Mesodermal cell (in vitro differentiated cells): ENCODE measurements at regions not wholly inside any gene's neighbourhood (a gene's known extent, or its start where the extent isn't known, plus 50 kb on each side); places are given as distances from the start of the nearest gene placed in this dataset.

Experiments used
- H3K27ac ChIP-seq: 2 replicates; pipeline ENCODE4 v1.7.0; 2013; ENCODE audit warnings: mild to moderate bottlenecking, low read depth, low read length, moderate library complexity; ENCODE audit not compliant: severe bottlenecking
- H3K36me3 ChIP-seq: 2 replicates; pipeline ENCODE4 v1.7.1; 2013; ENCODE audit warnings: mild to moderate bottlenecking, low read length, moderate library complexity; ENCODE audit not compliant: control insufficient read depth, insufficient read depth
- H3K4me1 ChIP-seq: one replicate; pipeline ENCODE4 v1.7.1; 2013; ENCODE audit warnings: mild to moderate bottlenecking, low read length; ENCODE audit not compliant: insufficient read depth, control insufficient read depth, poor library complexity, severe bottlenecking
- H3K4me3 ChIP-seq: 2 replicates; pipeline ENCODE4 v1.7.0; 2013; ENCODE audit warnings: low read length, control low read depth, mild to moderate bottlenecking; ENCODE audit not compliant: insufficient read depth, poor library complexity, severe bottlenecking; ENCODE audit errors: extremely low read depth
- H3K9me3 ChIP-seq: 2 replicates; pipeline ENCODE4 v1.7.1; 2013; ENCODE audit warnings: mild to moderate bottlenecking, low read length, moderate library complexity; ENCODE audit not compliant: control insufficient read depth
- WGBS, 2 experiments: methylation state at CpG; one replicate each; pipeline ENCODE4 v1.1.5; 2013; ENCODE audit warnings: missing lambda C conversion rate in 2 of 2; ENCODE audit not compliant: insufficient coverage in 2 of 2; 5-methylcytosine and 5-hydroxymethylcytosine counted together

DNA sequence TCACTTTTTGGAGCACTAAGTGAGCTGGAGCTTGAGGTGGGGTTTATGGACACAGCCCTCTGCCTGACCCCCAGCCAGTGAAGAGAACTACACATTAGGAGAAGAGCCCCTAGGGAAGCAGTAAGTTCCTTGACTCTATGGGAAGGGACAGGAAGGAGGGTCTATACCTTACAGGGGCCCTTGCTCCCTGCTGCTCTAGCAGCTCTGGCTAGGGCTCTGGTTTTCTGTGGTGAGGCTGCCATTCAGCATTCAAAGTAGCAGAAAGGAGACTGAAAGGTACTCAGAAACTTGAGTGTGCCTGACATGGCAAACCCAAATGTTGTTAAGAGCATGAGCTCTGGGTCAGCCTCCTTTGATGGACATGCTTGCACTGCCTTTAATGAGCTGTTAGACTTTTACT is 144.0 kb upstream of the KIT start:
- Histone ChIP-seq H3K4me1 (peaks cover 11% of the 10 kb centered on the region), H3K9me3 (no peaks in the 10 kb centered on the region), H3K27ac (no peak overlapping the region), H3K4me3 (no peak overlapping the region), H3K36me3 (no peaks in the 10 kb centered on the region)

GRCh38 chr4:54516556-54517215 is 141.1 kb upstream of the KIT start:
- H3K36me3 ChIP-seq = no peaks in the 10 kb centered on the region
- 86 to 90% methylated on average over 3 of the region's 4 CpGs for WGBS, 2 experiments
- peaks cover 11% of the 10 kb centered on the region for H3K4me1 ChIP-seq
- no peak overlapping the region for H3K4me3 ChIP-seq
- no peaks in the 10 kb centered on the region for H3K9me3 ChIP-seq
- no peak overlapping the region for H3K27ac ChIP-seq

DNA sequence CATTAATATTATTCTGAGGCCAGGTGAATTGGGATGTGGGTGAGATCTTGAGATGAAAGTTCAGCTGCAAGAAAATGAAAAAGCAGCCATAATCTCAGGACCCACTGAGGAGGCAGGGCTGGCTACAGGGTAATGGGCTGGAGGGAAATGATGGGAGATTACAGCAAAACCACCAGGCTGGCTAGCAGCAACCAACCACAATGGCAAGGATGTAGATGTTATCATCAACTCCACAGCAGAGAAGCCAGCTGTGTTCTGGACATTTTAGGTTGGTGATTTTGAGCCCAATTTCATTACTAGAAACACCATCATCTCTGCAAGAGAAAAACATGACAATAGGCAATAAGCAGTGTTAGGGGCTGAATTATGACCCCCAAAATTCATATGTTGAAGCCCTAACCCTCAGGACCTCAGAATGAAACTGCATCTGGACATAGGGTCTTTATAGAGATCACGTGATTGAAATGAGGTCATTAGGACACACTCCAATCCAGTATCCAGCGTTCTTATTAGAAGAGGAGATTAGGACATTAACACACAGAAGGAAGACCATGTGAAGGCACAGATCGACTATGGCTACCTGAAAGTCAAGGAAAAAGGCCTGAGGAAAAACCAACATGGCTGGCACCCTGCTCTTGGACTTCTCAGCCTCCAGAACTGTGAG is 139.8 kb upstream of the KIT start:
- Histone ChIP-seq H3K27ac (no peak overlapping the region), H3K4me3 (no peak overlapping the region), H3K4me1 (peaks cover 8% of the 10 kb centered on the region), H3K36me3 (no peaks in the 10 kb centered on the region), H3K9me3 (peaks cover 2% of the 10 kb centered on the region)
- WGBS, 2 experiments = 81 to 93% methylated on average over 2 of the region's 3 CpGs

DNA sequence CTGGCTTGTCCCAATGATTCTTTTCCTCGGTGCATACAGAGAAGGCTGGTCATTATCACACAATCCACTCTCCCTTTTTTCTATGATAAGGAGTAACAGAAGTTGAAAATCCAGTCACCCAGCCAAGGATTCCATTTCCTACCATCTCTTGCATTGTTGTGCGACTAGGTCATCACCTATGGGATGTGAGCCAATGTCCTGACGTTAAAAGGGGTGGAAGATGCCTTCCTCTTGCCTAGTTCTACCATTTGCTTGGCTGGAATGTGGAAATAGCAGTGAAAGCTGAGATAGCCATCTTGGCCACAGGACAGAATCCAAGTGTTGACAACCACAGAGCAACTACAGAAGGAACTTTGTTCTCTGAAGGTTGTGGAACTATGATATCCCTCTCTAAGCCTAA is 132.2 kb upstream of the KIT start:
- Histone ChIP-seq H3K36me3 (no peaks in the 10 kb centered on the region), H3K9me3 (peaks cover 5% of the 10 kb centered on the region), H3K4me1 (peaks cover 14% of the 10 kb centered on the region), H3K4me3 (no peak overlapping the region), H3K27ac (peak overlapping the region; percentile 50)
- WGBS, 2 experiments = no CpG with 5 or more reads among the region's 3 CpGs

DNA sequence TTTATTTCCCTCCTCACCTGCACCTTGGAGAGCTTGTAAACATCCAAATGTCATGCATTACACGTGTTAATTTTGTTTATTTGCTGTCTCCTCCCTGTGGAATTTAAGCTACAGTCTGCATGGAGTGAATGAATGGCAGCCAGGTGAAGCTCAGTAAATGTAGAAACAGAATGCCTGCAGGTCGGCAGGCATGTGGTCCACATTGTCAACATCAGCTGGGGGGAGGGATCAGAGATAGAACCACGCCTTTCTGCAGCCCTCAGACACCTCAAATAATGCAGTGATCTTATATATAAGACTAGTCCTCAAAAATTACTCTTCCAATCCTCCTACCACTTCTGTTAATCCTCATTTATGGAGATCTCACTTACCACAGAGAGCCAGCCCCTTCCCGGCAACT is 131.2 kb upstream of the KIT start:
- peaks cover 5% of the 10 kb centered on the region for H3K9me3 ChIP-seq
- H3K27ac ChIP-seq = no peak overlapping the region
- H3K4me3 ChIP-seq = no peak overlapping the region
- H3K4me1 ChIP-seq = peaks cover 14% of the 10 kb centered on the region
- 56 to 69% methylated on average over 1 to 2 of the region's 4 CpGs for WGBS, 2 experiments
- no peaks in the 10 kb centered on the region for H3K36me3 ChIP-seq

- Histone ChIP-seq H3K27ac (no peak overlapping the region), H3K36me3 (no peaks in the 10 kb centered on the region), H3K4me3 (no peak overlapping the region), H3K9me3 (peaks cover 3% of the 10 kb centered on the region), H3K4me1 (peaks cover 14% of the 10 kb centered on the region)
- 84 to 97% methylated on average over 5 of the region's 6 CpGs for WGBS, 2 experiments
Measured at GRCh38 chr4:54527532-54527931, 130.2 kb upstream of the KIT start.

GRCh38 chr4:54539500-54540029 is 118.2 kb upstream of the KIT start:
- peak overlapping the region; percentile 18 for H3K4me3 ChIP-seq
- peaks cover 24% of the 10 kb centered on the region for H3K4me1 ChIP-seq
- H3K27ac ChIP-seq = peak overlapping the region; percentile 36
- peaks cover 4% of the 10 kb centered on the region for H3K9me3 ChIP-seq
- H3K36me3 ChIP-seq = no peaks in the 10 kb centered on the region
- WGBS, 2 experiments = 9 to 12% methylated on average over 26 of the region's 26 CpGs

- Histone ChIP-seq H3K36me3 (no peaks in the 10 kb centered on the region), H3K4me3 (no peak overlapping the region), H3K4me1 (peaks cover 24% of the 10 kb centered on the region), H3K27ac (peak overlapping the region; percentile 65), H3K9me3 (no peaks in the 10 kb centered on the region)
- 87 to 89% methylated on average over 2 of the region's 2 CpGs for WGBS, 2 experiments
Measured at GRCh38 chr4:54540931-54541330, 116.8 kb upstream of the KIT start.

DNA sequence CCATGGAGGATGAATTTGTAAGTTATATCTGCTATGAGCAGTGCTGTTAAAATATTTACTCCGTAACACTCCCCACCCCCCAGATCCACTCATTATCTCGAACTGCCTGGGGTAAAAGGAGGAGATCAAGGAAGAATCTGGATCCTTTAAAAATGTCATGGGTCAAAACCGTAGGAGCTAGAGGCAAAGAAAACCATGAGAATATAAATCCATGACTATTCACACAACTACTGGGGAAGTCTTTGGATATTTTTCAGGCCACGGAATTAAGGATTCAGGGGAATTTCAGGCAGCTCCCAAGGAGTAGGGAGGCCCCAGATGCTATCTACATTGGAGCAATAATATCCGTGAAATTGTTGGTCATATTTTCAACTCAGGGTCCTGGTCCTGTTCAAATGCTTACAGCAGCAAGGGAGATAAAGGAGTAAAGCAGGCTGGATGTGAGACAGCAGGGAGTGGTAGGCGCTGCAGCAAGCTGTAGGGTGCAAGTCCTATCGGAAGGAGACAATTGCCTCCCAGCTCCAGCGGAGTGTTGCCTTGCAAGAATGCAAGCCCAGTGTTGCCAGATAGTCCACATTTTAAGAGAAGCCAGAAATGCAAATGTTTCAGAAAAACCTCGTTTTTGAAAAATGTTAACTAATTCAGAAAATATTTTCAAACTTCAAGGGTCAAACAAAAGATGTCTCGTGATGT is 116.2 kb upstream of the KIT start:
- 49 to 53% methylated on average over 4 to 5 of the region's 10 CpGs for WGBS, 2 experiments
- H3K4me1 ChIP-seq = peaks cover 24% of the 10 kb centered on the region
- no peak overlapping the region for H3K4me3 ChIP-seq
- H3K36me3 ChIP-seq = no peaks in the 10 kb centered on the region
- peak overlapping the region; percentile 65 for H3K27ac ChIP-seq
- no peaks in the 10 kb centered on the region for H3K9me3 ChIP-seq

DNA sequence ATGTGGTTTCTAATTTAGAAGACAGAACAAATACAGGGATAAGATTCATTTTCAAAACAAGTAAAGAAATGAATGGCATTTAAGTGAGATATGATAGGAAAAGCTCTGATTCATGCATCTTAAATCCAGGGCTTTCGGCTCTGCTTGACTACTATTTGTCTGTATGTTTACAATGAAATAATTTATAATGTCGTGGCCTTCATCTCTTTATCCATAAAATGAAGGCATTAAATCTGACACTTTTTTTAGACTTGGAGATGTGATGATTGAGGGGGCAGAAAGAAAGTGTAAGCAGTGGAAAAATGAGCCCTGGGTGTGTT is 115.7 kb upstream of the KIT start:
- H3K4me3 ChIP-seq = no peak overlapping the region
- H3K4me1 ChIP-seq = peaks cover 24% of the 10 kb centered on the region
- H3K36me3 ChIP-seq = no peaks in the 10 kb centered on the region
- peak overlapping the region; percentile 10 for H3K27ac ChIP-seq
- no CpG with 5 or more reads among the region's 2 CpGs for WGBS, 2 experiments
- no peaks in the 10 kb centered on the region for H3K9me3 ChIP-seq
